Ishikawa (cell line): ENCODE measurements at regions not wholly inside any gene's neighbourhood (a gene's known extent, or its start where the extent isn't known, plus 50 kb on each side); places are given as distances from the start of the nearest gene placed in this dataset.

Experiments
- CEBPB ChIP-seq: IDR thresholded peaks from 2 replicates; pipeline ENCODE4 v1.6.1; 2012
- CREB1 ChIP-seq: IDR thresholded peaks from 2 replicates; pipeline ENCODE4 v1.6.1; 2012; ENCODE audit warnings: low read depth
- EGR1 ChIP-seq: IDR thresholded peaks from 2 replicates; pipeline ENCODE4 v1.6.1; 2012
- EP300 ChIP-seq: IDR thresholded peaks from 2 replicates; pipeline ENCODE4 v1.6.1; 2012; ENCODE audit warnings: borderline replicate concordance
- FOXM1 ChIP-seq: IDR thresholded peaks from 2 replicates; pipeline ENCODE4 v1.6.1; 2012; ENCODE audit warnings: low read depth, borderline replicate concordance
- MAX ChIP-seq: IDR thresholded peaks from 2 replicates; pipeline ENCODE4 v1.6.1; 2012
- NFIC ChIP-seq: IDR thresholded peaks from 2 replicates; pipeline ENCODE4 v1.6.1; 2012
- RAD21 ChIP-seq: IDR thresholded peaks from 2 replicates; pipeline ENCODE4 v1.6.1; 2012; ENCODE audit warnings: low read depth
- REST ChIP-seq: IDR thresholded peaks from 2 replicates; pipeline ENCODE4 v1.6.1; 2012; ENCODE audit warnings: low read depth, mild to moderate bottlenecking
- TAF1 ChIP-seq: IDR thresholded peaks from 2 replicates; pipeline ENCODE4 v1.6.1; 2012; ENCODE audit warnings: low read depth, mild to moderate bottlenecking
- TCF12 ChIP-seq: IDR thresholded peaks from 2 replicates; pipeline ENCODE4 v1.6.1; 2012; ENCODE audit warnings: low read depth
- TEAD4 ChIP-seq: IDR thresholded peaks from 2 replicates; pipeline ENCODE4 v1.6.1; 2012
- USF1 ChIP-seq: IDR thresholded peaks from 2 replicates; pipeline ENCODE4 v1.6.1; 2012
- YY1 ChIP-seq: IDR thresholded peaks from 2 replicates; pipeline ENCODE4 v1.6.1; 2012; ENCODE audit warnings: low read depth
- ZBTB7A ChIP-seq: IDR thresholded peaks from 2 replicates; pipeline ENCODE4 v1.6.1; 2012; ENCODE audit warnings: low read depth

GRCh38 chr4:133278591-133278990, 129.5 kb downstream of the PCDH10 start:
- TF ChIP-seq RAD21 (no peak), REST (no peak), EGR1 (no peak), MAX (no peak), TEAD4 (no peak), TCF12 (no peak), EP300 (no peak), CREB1 (no peak), YY1 (no peak), CEBPB (no peak), ZBTB7A (no peak)

GRCh38 chr4:133275246-133275645, 126.2 kb downstream of the PCDH10 start:
- no peak for TF ChIP-seq ZBTB7A
- TF ChIP-seq YY1 = no peak

GRCh38 chr4:133273401-133273800, 124.3 kb downstream of the PCDH10 start:
- TF ChIP-seq CEBPB = no peak
- TF ChIP-seq EGR1 = no peak
- no peak for TF ChIP-seq CREB1
- TF ChIP-seq EP300 = no peak
- no peak for TF ChIP-seq ZBTB7A
- TF ChIP-seq NFIC = no peak
- no peak for TF ChIP-seq REST
- no peak for TF ChIP-seq RAD21
- no peak for TF ChIP-seq USF1
- TF ChIP-seq TAF1 = no peak
- TF ChIP-seq FOXM1 = no peak
- no peak for TF ChIP-seq TEAD4
- no peak for TF ChIP-seq TCF12
- TF ChIP-seq MAX = no peak
- no peak for TF ChIP-seq YY1

- TF ChIP-seq TEAD4 (no peak), MAX (no peak), NFIC (no peak), FOXM1 (no peak), TAF1 (no peak), EP300 (no peak), EGR1 (no peak), REST (no peak), YY1 (no peak), CREB1 (no peak), TCF12 (no peak), USF1 (no peak), RAD21 (no peak)
These were observed 121.0 kb downstream of the PCDH10 start for GRCh38 chr4:133270021-133270570.

- no peak for TF ChIP-seq CREB1
- TF ChIP-seq ZBTB7A = no peak
- no peak for TF ChIP-seq RAD21
- TF ChIP-seq REST = no peak
- no peak for TF ChIP-seq TEAD4
- no peak for TF ChIP-seq EP300
- no peak for TF ChIP-seq EGR1
- TF ChIP-seq TCF12 = no peak
- TF ChIP-seq YY1 = no peak
These were observed 119.1 kb downstream of the PCDH10 start for GRCh38 chr4:133268205-133268604.
